ENCODE measurements at regions not wholly inside any gene's neighbourhood (a gene's known extent, or its start where the extent isn't known, plus 50 kb on each side); places are given as distances from the start of the nearest gene placed in this dataset.

GRCh38 chr6:150652848-150653613 is 53.3 kb downstream of the PLEKHG1 start:
- TF ChIP-seq CTCF (IDR thresholded peaks at IDR 0.05) (no peak), POLR2A (IDR thresholded peaks at IDR 0.05) (no peak)
